COR-L47 (cell line): ENCODE measurements at regions not wholly inside any gene's neighbourhood (a gene's known extent, or its start where the extent isn't known, plus 50 kb on each side); places are given as distances from the start of the nearest gene placed in this dataset.

ENCODE experiments used
- DNase-seq: peaks from one replicate; lab custom pipeline; 2025; lab: John Stamatoyannopoulos, UW

- DNase-seq: no peak
These were observed 54.0 kb upstream of the CWC22 start for GRCh38 chr2:180061085-180061484.

GRCh38 chr2:180058993-180059392, 51.9 kb upstream of the CWC22 start:
- no peak for DNase-seq

GRCh38 chr2:180057706-180058412, 50.8 kb upstream of the CWC22 start:
- no peak for DNase-seq
